Adrenal gland (tissue), 9 donors: ENCODE measurements at regions not wholly inside any gene's neighbourhood (a gene's known extent, or its start where the extent isn't known, plus 50 kb on each side); places are given as distances from the start of the nearest gene placed in this dataset.
"Not testable (repeated sequence)": the region's sequence is repeated elsewhere in the genome, so short reads cannot be mapped to it uniquely, and the experiment has no call there.

Experiments
- DNase-seq, 7 donors: peaks; one replicate each; pipeline ENCODE4 v3.0.0-alpha.2; 2019 to 2020
- H3K27ac ChIP-seq, 5 donors: fragments of 200-600 bp; sonication (generic) in 4 of 5; 1 replicate in 3 of 5; 2 replicates in 2 of 5; pipeline versions ENCODE4 v1.5.1 to v1.8.0; 2016 to 2020; ENCODE audit warnings: mild to moderate bottlenecking in 1 of 5
- H3K27me3 ChIP-seq: fragments of 200-600 bp; 2 replicates; pipeline ENCODE4 v1.8.0; 2021
- H3K36me3 ChIP-seq, 2 donors: fragments of 200-600 bp; replicated peaks in 1 of 2; 1 replicate in 1 of 2; 2 replicates in 1 of 2; pipeline versions ENCODE4 v1.5.1 to v1.8.0; 2018 to 2022
- H3K4me1 ChIP-seq, 2 donors: fragments of 200-600 bp; replicated peaks in 1 of 2; 1 replicate in 1 of 2; 2 replicates in 1 of 2; pipeline versions ENCODE4 v1.5.1 to v1.8.0; 2018 to 2021
- H3K4me3 ChIP-seq, 4 donors: fragments of 200-600 bp; sonication (generic) in 3 of 4; one replicate each; pipeline ENCODE4 v1.5.1; 2016 to 2018
- H3K9me3 ChIP-seq, 3 donors: fragments of 200-600 bp; sonication (generic) in 1 of 3; replicated peaks in 1 of 3; 1 replicate in 2 of 3; 2 replicates in 1 of 3; pipeline versions ENCODE4 v1.5.1 to v1.8.0; 2016 to 2021
- POLR2A ChIP-seq, 2 donors: fragments of 450-650 bp; IDR thresholded peaks; one replicate each; pipeline ENCODE4 v1.6.1; 2017; ENCODE audit warnings: antibody characterized with exemption in 2 of 2, mild to moderate bottlenecking in 2 of 2, moderate library complexity in 1 of 2
- WGBS, 4 donors: extraction: QIAGEN DNeasy Blood & Tissue Kit in 2 of 4; methylation state at CpG; one replicate each; pipeline versions ENCODE4 v1.1.5 to v1.1.7; 2013 to 2017; 5-methylcytosine and 5-hydroxymethylcytosine counted together
- intact Hi-C, 2 donors: fragments of 100-400 bp; cut with DNase I; formaldehyde crosslinking; loops; one replicate each; pipeline versions ENCODE4 v1.14.1 to v1.15.0; 2022 to 2023
- TF ChIP-seq, protein P1 (sequence below), 6 experiments: fragments of 450-650 bp in 4 of 6; fragments of 200-600 bp in 2 of 6; sonication (generic) in 1 of 6; IDR thresholded peaks; 1 replicate in 5 of 6; 2 replicates in 1 of 6; pipeline versions ENCODE4 v1.5.1 to v1.8.0; 2016 to 2021; ENCODE audit warnings: antibody characterized with exemption in 6 of 6, mild to moderate bottlenecking in 2 of 6, moderate library complexity in 1 of 6
- donor health status: healthy with polysubstance abuse.
- donor health status: Bipolar disorder and iron deficiency.
- donor health status: DM: yes; HTN: yes; CAD: no.
- donor health status: DM: no; HTN: no; CAD: no.
- donor health status: DM: no; HTN: no; CAD: no.

DNA sequence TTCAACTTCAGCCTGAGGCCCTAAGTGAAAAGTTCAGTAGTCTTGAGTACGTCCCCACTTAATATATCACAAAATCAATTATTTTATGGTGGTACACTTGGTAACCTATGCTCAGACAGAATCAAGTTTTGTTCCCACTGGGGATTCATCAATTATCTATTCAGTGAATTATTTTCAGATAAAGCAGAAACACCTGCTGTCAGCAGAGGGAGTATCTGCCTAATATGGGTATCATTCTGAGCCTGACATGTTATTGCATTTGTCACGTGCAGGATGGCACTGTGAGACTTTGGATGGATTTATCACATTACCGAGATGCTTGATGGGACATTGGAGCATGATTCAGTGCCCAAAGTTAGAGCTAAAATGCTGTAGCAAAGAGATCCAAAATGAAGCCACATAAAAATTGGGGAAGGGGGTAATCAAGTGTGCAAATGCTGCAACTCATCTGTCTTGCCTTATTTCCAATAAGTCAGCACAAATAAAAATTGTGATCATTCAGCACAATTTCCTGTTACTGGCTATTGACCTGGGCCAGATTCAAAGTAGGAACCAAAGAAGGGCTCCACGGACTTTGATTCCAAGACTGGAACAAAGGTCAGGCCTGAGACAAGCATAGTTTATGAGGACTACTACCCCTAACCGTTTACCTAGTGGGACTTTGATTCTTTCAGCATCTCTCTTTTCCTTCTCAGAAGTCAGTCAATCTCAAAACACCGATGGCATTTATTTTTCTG lies 657.6 kb downstream of the LMO4 start:
- Histone ChIP-seq H3K9me3 (no peaks in the 10 kb centered on the region), H3K4me1 (no peaks in the 10 kb centered on the region), H3K27me3 (no peaks in the 10 kb centered on the region), H3K36me3 (no peaks in the 10 kb centered on the region), H3K27ac (no peak overlapping the region), H3K4me3 (no peak overlapping the region)
- DNase-seq = no peak
- TF ChIP-seq, protein P1, sequence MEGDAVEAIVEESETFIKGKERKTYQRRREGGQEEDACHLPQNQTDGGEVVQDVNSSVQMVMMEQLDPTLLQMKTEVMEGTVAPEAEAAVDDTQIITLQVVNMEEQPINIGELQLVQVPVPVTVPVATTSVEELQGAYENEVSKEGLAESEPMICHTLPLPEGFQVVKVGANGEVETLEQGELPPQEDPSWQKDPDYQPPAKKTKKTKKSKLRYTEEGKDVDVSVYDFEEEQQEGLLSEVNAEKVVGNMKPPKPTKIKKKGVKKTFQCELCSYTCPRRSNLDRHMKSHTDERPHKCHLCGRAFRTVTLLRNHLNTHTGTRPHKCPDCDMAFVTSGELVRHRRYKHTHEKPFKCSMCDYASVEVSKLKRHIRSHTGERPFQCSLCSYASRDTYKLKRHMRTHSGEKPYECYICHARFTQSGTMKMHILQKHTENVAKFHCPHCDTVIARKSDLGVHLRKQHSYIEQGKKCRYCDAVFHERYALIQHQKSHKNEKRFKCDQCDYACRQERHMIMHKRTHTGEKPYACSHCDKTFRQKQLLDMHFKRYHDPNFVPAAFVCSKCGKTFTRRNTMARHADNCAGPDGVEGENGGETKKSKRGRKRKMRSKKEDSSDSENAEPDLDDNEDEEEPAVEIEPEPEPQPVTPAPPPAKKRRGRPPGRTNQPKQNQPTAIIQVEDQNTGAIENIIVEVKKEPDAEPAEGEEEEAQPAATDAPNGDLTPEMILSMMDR (IDR thresholded peaks at IDR 0.05) = no peak
- no peak for TF ChIP-seq POLR2A (IDR thresholded peaks at IDR 0.05)
- 73 to 79% (median 75%) methylated on average over 6 of the region's 6 CpGs for WGBS, 4 donors
- intact Hi-C loops = no loop called here

DNA sequence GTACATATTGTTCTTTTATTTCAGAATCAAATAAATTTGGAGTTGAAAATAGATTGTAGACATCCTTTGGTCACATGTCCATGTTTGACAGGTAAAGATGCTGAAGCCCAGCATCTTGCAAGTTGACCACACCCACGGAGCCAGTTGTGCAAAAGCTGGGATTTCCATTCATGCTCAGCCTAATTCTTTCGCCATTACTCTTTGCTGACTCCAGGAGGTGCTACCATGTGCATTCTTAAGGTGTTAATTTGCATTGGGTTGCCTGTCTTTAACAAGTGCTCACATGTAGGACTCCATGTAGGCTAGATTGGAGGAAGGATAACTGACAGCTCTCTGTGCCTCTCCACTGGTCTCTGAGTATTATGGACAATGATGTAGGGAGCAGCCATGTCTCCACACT lies 660.7 kb downstream of the LMO4 start:
- no peak overlapping the region for H3K27ac ChIP-seq
- no peaks in the 10 kb centered on the region for H3K9me3 ChIP-seq
- H3K4me3 ChIP-seq = no peak overlapping the region
- H3K27me3 ChIP-seq = no peaks in the 10 kb centered on the region
- DNase-seq = no peak
- intact Hi-C loops = no loop called here
- TF ChIP-seq, protein P1 (IDR thresholded peaks at IDR 0.05) = no peak
- TF ChIP-seq POLR2A (IDR thresholded peaks at IDR 0.05) = no peak
- H3K36me3 ChIP-seq = no peaks in the 10 kb centered on the region
- 54 to 89% (median 74%) methylated on average over 2 of the region's 2 CpGs for WGBS, 4 donors
- no peaks in the 10 kb centered on the region for H3K4me1 ChIP-seq

DNA sequence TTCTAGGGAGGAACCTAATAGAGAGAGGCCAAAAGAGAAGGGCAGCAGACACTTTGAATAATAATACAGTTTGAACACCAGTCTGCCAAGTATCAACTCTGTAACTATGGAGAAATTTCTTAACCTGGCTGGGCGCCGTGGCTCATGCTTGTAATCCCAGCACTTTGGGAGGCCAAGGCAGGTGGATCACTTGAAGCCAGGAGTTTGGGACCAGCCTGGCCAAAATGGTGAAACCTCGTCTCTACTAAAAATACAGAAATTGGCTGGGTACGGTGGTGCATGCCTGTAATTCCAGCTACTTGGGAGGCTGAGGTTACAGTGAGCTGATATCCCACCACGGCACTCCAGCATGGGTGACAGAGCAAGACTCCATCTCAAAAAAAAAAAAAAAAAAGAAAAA lies 663.9 kb downstream of the LMO4 start:
- 80 to 93% (median 91%) methylated on average over 5 of the region's 5 CpGs for WGBS, 4 donors
- intact Hi-C loops, H3K27ac ChIP-seq: not testable (repeated sequence)

DNA sequence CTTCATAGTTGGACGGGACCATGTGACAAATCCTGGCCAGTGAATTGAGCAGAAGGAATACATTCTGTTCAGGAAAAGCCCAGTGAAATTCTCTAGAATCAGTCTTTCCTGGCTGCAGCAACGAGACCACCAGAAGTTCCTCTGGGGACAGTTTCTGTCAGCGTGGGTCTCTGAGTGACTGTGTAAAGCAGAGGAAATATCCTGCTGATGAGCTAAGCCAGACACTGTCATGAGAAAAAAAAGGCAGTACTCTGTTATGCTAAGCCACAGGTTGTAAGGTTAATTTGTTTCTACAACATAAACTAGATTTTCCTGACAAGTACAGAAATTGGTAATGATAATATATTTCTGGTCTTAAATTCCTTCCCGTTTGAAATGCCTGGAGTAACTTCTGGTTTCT lies 664.4 kb downstream of the LMO4 start:
- intact Hi-C loops = no loop called here

More for the DNA sequence above, 663.9 kb downstream of the LMO4 start:
- not testable (repeated sequence) for H3K9me3 ChIP-seq, H3K27me3 ChIP-seq, H3K36me3 ChIP-seq, H3K4me1 ChIP-seq, DNase-seq, H3K4me3 ChIP-seq

More for the DNA sequence above, 664.4 kb downstream of the LMO4 start:
- no peaks in the 10 kb centered on the region for H3K36me3 ChIP-seq
- 54 to 61% (median 57%) methylated on average over 4 of the region's 4 CpGs for WGBS, 4 donors
- no peak for DNase-seq
- no peaks in the 10 kb centered on the region for H3K4me1 ChIP-seq
- no peak overlapping the region for H3K4me3 ChIP-seq
- no peak overlapping the region for H3K27ac ChIP-seq
- no peaks in the 10 kb centered on the region for H3K27me3 ChIP-seq
- TF ChIP-seq, protein P1 (IDR thresholded peaks at IDR 0.05) = no peak
- no peak for TF ChIP-seq POLR2A (IDR thresholded peaks at IDR 0.05)
- no peaks in the 10 kb centered on the region for H3K9me3 ChIP-seq
